WTC11 (cell line): ENCODE measurements at regions not wholly inside any gene's neighbourhood (a gene's known extent, or its start where the extent isn't known, plus 50 kb on each side); places are given as distances from the start of the nearest gene placed in this dataset.
A peak's percentile ranks its signal among the peaks of the same experiment; 100 is the strongest.

ENCODE experiments used
- ATAC-seq: fragments of 200-7000 bp; cut with Tn5 transposase; 2 replicates; pipeline ENCODE4 v1.10.0; 2021; ENCODE audit warnings: mild to moderate bottlenecking, moderate library complexity
- CTCF ChIA-PET: fragments of 300-600 bp; sonication (Branson Sonifier 250); formaldehyde crosslinking; loops from one replicate; lab custom pipeline; 2021; ENCODE audit warnings: antibody characterized with exemption; lab: Charles Lee
- POLR2A ChIA-PET: fragments of 350-600 bp; sonication (Branson Sonifier 250); formaldehyde crosslinking; loops from one replicate; lab custom pipeline; 2021; ENCODE audit warnings: antibody characterized with exemption; lab: Charles Lee
- DNase-seq: peaks from one replicate; pipeline ENCODE4 v3.0.0; 2021; ENCODE audit warnings: low spot score
- H3K27ac Mint-ChIP-seq: 2 replicates; pipeline ENCODE4 v1.8.0; 2021; ENCODE audit warnings: mixed read lengths
- H3K27me3 Mint-ChIP-seq: 2 replicates; pipeline ENCODE4 v1.8.0; 2021; ENCODE audit warnings: low read depth, mild to moderate bottlenecking, moderate library complexity, mixed read lengths
- H3K36me3 Mint-ChIP-seq: 2 replicates; pipeline ENCODE4 v1.8.0; 2021; ENCODE audit warnings: mixed read lengths
- H3K4me1 Mint-ChIP-seq: 2 replicates; pipeline ENCODE4 v1.8.0; 2022; ENCODE audit warnings: mixed read lengths
- H3K4me3 Mint-ChIP-seq: 2 replicates; pipeline ENCODE4 v1.8.0; 2021; ENCODE audit warnings: mild to moderate bottlenecking, moderate library complexity, mixed read lengths
- H3K9me3 Mint-ChIP-seq: 2 replicates; pipeline ENCODE4 v1.8.0; 2021; ENCODE audit warnings: mixed read lengths
- CBFB ChIP-seq: sonication (generic); formaldehyde crosslinking; IDR thresholded peaks from 2 replicates; pipeline ENCODE4 v1.8.1; 2022; ENCODE audit warnings: mild to moderate bottlenecking, low read depth, missing genetic modification reagents
- CREM ChIP-seq: sonication (generic); formaldehyde crosslinking; IDR thresholded peaks from 2 replicates; pipeline ENCODE4 v1.8.1; 2022; ENCODE audit warnings: mild to moderate bottlenecking, missing genetic modification reagents, moderate library complexity
- JUN ChIP-seq: sonication (generic); formaldehyde crosslinking; IDR thresholded peaks from 2 replicates; pipeline ENCODE4 v1.8.0; 2023; ENCODE audit warnings: mild to moderate bottlenecking, missing genetic modification reagents
- OVOL2 ChIP-seq: fragments of 250-450 bp; sonication (Bioruptor Pico); IDR thresholded peaks from 2 replicates; pipeline ENCODE4 v1.9.0; 2021; ENCODE audit warnings: mild to moderate bottlenecking, borderline replicate concordance
- SOX15 ChIP-seq: fragments of 250-450 bp; sonication (Bioruptor Pico); IDR thresholded peaks from 2 replicates; pipeline ENCODE4 v1.9.0; 2021; ENCODE audit warnings: mild to moderate bottlenecking
- TCF7 ChIP-seq: sonication (generic); formaldehyde crosslinking; IDR thresholded peaks from 2 replicates; pipeline ENCODE4 v1.8.0; 2022; ENCODE audit warnings: mild to moderate bottlenecking, low read depth, missing genetic modification reagents, moderate library complexity
- ZNF121 ChIP-seq: sonication (generic); formaldehyde crosslinking; IDR thresholded peaks from 2 replicates; pipeline ENCODE4 v1.8.0; 2023; ENCODE audit warnings: missing genetic modification reagents
- ZNF232 ChIP-seq: sonication (generic); formaldehyde crosslinking; IDR thresholded peaks from 2 replicates; pipeline ENCODE4 v1.8.0; 2022; ENCODE audit warnings: mild to moderate bottlenecking, missing genetic modification reagents
- ZNF396 ChIP-seq: fragments of 250-450 bp; sonication (Bioruptor Pico); IDR thresholded peaks from 2 replicates; pipeline ENCODE4 v1.8.0; 2021; ENCODE audit warnings: mild to moderate bottlenecking, moderate library complexity, borderline replicate concordance
- ZNF416 ChIP-seq: fragments of 250-450 bp; sonication (Bioruptor Pico); IDR thresholded peaks from 2 replicates; pipeline ENCODE4 v1.9.0; 2021; ENCODE audit warnings: mild to moderate bottlenecking, inconsistent platforms
- TF ChIP-seq, protein P1 (sequence below): fragments of 250-450 bp; sonication (Bioruptor Pico); IDR thresholded peaks from 2 replicates; pipeline ENCODE4 v1.9.0; 2021; ENCODE audit warnings: moderate library complexity, mild to moderate bottlenecking, inconsistent platforms, borderline replicate concordance
- TF ChIP-seq, protein P2 (sequence below): sonication (generic); formaldehyde crosslinking; IDR thresholded peaks from 2 replicates; pipeline ENCODE4 v1.8.0; 2022; ENCODE audit warnings: mild to moderate bottlenecking, missing genetic modification reagents
- TF ChIP-seq, protein P3 (sequence below): sonication (generic); formaldehyde crosslinking; IDR thresholded peaks from 2 replicates; pipeline ENCODE4 v1.8.1; 2023; ENCODE audit warnings: mild to moderate bottlenecking, moderate library complexity, missing genetic modification reagents
- TF ChIP-seq, protein P4 (sequence below): fragments of 200-600 bp; IDR thresholded peaks from 2 replicates; pipeline ENCODE4 v1.8.0; 2022; ENCODE audit warnings: antibody characterized with exemption
- TF ChIP-seq, protein P5 (sequence below): sonication (generic); formaldehyde crosslinking; IDR thresholded peaks from 2 replicates; pipeline ENCODE4 v1.8.1; 2023; ENCODE audit warnings: mild to moderate bottlenecking, missing genetic modification reagents, moderate library complexity
- TF ChIP-seq, protein P6 (sequence below): sonication (generic); formaldehyde crosslinking; IDR thresholded peaks from 2 replicates; pipeline ENCODE4 v1.8.1; 2023; ENCODE audit warnings: mild to moderate bottlenecking, missing genetic modification reagents

DNA sequence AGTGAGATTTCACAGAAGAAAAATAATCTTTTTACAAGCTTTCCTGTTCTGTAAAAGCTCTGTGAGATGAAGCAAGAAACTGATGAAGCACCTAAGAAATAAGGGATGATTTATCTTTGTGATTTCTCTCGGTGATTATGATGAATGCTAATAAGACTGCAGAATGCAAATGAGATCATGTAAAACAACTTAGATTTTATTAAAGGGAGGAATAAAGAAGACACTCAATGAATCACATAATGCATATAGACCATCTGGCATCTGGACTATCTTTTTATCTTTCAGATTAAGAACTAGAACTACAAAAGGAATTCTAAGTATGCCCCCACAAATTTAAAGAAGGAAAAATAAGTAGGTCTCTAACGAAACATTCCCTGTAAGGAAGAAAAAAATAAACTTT lies 361.5 kb upstream of the OPRM1 start:
- Mint-ChIP-seq H3K27ac (peak overlapping the region; percentile 27; the same call in 1 of the 2 replicates), H3K4me1 (peaks cover 5% of the 10 kb centered on the region), H3K9me3 (no peaks in the 10 kb centered on the region; the same call in 1 of the 2 replicates), H3K4me3 (no peak overlapping the region), H3K27me3 (no peaks in the 10 kb centered on the region), H3K36me3 (no peaks in the 10 kb centered on the region)
- CTCF ChIA-PET, result no interaction called here
- TF ChIP-seq, protein P1, sequence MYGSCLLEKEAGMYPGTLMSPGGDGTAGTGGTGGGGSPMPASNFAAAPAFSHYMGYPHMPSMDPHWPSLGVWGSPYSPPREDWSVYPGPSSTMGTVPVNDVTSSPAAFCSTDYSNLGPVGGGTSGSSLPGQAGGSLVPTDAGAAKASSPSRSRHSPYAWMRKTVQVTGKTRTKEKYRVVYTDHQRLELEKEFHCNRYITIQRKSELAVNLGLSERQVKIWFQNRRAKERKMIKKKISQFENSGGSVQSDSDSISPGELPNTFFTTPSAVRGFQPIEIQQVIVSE (CRISPR knock-in tag), result no peak
- TF ChIP-seq, protein P2, sequence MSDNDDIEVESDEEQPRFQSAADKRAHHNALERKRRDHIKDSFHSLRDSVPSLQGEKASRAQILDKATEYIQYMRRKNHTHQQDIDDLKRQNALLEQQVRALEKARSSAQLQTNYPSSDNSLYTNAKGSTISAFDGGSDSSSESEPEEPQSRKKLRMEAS (CRISPR knock-in tag), result no peak
- DNase-seq (no peak), ATAC-seq (no peak)
- POLR2A ChIA-PET, result no interaction called here

DNA sequence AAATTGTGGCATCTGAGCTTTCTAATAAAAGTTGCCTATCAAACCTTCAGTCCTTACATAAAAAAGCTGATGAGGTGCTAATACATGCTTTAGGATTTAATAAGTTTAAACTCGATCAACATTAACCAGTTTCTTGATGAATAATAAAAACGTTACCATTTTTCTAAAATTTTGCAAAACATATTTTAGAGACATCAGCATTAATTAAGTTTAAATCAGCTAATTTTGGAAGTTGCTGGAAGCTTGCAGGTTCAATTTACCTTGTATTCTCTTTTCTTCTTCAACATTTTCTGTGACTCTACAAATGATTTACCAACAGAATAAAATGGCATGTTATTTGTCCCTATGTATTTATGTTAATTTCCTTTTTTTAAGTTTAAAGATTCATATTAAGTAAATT lies 365.3 kb upstream of the OPRM1 start:
- Mint-ChIP-seq H3K4me1 (peaks cover 9% of the 10 kb centered on the region), H3K36me3 (no peaks in the 10 kb centered on the region), H3K27me3 (no peaks in the 10 kb centered on the region), H3K4me3 (no peak overlapping the region), H3K27ac (no peak overlapping the region), H3K9me3 (no peaks in the 10 kb centered on the region)
- ATAC-seq (no peak), DNase-seq (no peak)
- ChIA-PET CTCF (no interaction called here), POLR2A (no interaction called here)
- TF ChIP-seq, protein P3, sequence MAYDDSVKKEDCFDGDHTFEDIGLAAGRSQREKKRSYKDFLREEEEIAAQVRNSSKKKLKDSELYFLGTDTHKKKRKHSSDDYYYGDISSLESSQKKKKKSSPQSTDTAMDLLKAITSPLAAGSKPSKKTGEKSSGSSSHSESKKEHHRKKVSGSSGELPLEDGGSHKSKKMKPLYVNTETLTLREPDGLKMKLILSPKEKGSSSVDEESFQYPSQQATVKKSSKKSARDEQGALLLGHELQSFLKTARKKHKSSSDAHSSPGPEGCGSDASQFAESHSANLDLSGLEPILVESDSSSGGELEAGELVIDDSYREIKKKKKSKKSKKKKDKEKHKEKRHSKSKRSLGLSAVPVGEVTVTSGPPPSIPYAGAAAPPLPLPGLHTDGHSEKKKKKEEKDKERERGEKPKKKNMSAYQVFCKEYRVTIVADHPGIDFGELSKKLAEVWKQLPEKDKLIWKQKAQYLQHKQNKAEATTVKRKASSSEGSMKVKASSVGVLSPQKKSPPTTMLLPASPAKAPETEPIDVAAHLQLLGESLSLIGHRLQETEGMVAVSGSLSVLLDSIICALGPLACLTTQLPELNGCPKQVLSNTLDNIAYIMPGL (CRISPR knock-in tag), result no peak
- TF ChIP-seq CBFB (CRISPR knock-in tag) (no peak), ZNF121 (CRISPR knock-in tag) (no peak), TCF7 (CRISPR knock-in tag) (no peak), ZNF232 (CRISPR knock-in tag) (no peak)

DNA sequence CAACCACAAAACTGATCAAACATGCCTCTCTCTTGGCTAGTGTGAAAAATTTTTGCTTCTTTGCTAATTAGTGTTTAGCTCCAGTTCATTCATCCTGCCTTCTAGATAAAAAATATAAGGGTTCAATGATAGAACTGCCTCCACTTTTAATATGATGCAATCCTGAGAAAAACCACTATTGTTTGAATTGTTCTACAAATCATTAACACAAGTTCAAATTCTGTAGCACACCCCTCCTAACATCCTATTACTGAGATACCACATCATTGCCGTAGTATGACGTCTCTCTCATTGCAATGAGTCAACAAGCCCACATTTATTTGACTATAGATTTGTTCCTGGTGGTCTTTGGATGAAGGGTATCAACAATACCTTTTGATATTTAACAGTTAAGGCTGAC lies 365.8 kb upstream of the OPRM1 start:
- Mint-ChIP-seq H3K27me3 (no peaks in the 10 kb centered on the region), H3K9me3 (no peaks in the 10 kb centered on the region), H3K36me3 (no peaks in the 10 kb centered on the region), H3K4me1 (peaks cover 9% of the 10 kb centered on the region), H3K27ac (no peak overlapping the region), H3K4me3 (no peak overlapping the region)
- DNase-seq (no peak), ATAC-seq (no peak)
- CTCF ChIA-PET, result no interaction called here
- POLR2A ChIA-PET, result no interaction called here
- TF ChIP-seq ZNF396 (CRISPR knock-in tag) (no peak), CREM (CRISPR knock-in tag) (no peak), ZNF416 (CRISPR knock-in tag) (no peak)
- TF ChIP-seq, protein P4, sequence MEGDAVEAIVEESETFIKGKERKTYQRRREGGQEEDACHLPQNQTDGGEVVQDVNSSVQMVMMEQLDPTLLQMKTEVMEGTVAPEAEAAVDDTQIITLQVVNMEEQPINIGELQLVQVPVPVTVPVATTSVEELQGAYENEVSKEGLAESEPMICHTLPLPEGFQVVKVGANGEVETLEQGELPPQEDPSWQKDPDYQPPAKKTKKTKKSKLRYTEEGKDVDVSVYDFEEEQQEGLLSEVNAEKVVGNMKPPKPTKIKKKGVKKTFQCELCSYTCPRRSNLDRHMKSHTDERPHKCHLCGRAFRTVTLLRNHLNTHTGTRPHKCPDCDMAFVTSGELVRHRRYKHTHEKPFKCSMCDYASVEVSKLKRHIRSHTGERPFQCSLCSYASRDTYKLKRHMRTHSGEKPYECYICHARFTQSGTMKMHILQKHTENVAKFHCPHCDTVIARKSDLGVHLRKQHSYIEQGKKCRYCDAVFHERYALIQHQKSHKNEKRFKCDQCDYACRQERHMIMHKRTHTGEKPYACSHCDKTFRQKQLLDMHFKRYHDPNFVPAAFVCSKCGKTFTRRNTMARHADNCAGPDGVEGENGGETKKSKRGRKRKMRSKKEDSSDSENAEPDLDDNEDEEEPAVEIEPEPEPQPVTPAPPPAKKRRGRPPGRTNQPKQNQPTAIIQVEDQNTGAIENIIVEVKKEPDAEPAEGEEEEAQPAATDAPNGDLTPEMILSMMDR, result no peak

DNA sequence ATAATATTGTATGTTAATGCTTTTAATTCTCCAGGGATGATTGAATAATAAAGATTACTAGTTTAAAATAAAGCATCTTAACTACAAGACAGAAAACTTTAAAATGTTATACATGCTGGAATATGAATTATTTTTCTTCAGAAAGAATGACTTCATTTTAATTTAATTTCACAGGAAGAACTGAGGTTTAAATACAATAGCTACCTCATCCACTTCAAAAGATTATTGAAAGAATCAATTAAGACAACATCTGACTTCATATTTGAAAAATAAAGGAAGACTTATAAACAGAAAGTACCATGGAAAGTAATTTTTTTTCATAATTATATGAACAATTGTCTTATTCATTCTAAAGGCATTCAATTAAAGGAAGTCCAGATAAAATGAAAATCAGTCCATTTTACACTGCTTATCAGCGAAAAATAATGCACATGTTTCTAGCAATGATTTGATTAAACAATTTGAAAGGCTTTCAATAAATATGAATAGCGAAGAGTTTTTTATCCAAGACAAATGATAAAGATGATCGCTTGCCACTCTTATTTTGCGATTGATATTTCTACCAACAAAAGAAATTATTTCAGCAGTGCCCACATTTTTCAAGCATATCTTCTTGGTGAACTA lies 368.5 kb upstream of the OPRM1 start:
- Mint-ChIP-seq H3K4me3 (no peak overlapping the region), H3K9me3 (no peaks in the 10 kb centered on the region), H3K27me3 (no peaks in the 10 kb centered on the region), H3K36me3 (no peaks in the 10 kb centered on the region), H3K4me1 (peaks cover 4% of the 10 kb centered on the region), H3K27ac (no peak overlapping the region)
- ChIA-PET CTCF (no interaction called here), POLR2A (no interaction called here)
- ATAC-seq, result no peak
- no peak for DNase-seq
- TF ChIP-seq OVOL2 (CRISPR knock-in tag) (no peak), JUN (CRISPR knock-in tag) (no peak), SOX15 (CRISPR knock-in tag) (no peak)
- TF ChIP-seq, protein P5, sequence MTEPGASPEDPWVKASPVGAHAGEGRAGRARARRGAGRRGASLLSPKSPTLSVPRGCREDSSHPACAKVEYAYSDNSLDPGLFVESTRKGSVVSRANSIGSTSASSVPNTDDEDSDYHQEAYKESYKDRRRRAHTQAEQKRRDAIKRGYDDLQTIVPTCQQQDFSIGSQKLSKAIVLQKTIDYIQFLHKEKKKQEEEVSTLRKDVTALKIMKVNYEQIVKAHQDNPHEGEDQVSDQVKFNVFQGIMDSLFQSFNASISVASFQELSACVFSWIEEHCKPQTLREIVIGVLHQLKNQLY (CRISPR knock-in tag), result no peak
- TF ChIP-seq, protein P6, sequence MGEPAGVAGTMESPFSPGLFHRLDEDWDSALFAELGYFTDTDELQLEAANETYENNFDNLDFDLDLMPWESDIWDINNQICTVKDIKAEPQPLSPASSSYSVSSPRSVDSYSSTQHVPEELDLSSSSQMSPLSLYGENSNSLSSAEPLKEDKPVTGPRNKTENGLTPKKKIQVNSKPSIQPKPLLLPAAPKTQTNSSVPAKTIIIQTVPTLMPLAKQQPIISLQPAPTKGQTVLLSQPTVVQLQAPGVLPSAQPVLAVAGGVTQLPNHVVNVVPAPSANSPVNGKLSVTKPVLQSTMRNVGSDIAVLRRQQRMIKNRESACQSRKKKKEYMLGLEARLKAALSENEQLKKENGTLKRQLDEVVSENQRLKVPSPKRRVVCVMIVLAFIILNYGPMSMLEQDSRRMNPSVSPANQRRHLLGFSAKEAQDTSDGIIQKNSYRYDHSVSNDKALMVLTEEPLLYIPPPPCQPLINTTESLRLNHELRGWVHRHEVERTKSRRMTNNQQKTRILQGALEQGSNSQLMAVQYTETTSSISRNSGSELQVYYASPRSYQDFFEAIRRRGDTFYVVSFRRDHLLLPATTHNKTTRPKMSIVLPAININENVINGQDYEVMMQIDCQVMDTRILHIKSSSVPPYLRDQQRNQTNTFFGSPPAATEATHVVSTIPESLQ (CRISPR knock-in tag), result no peak
